Ascending aorta (tissue), 2 donors: ENCODE measurements at regions not wholly inside any gene's neighbourhood (a gene's known extent, or its start where the extent isn't known, plus 50 kb on each side); places are given as distances from the start of the nearest gene placed in this dataset.

ENCODE experiments used
- DNase-seq, 2 donors: peaks; one replicate each; pipeline ENCODE4 v3.0.0-alpha.2; 2019; ENCODE audit warnings: low spot score in 2 of 2
- H3K27ac ChIP-seq, 2 donors: fragments of 200-600 bp; sonication (generic); one replicate each; pipeline ENCODE4 v1.5.1; 2016 to 2017; ENCODE audit warnings: mild to moderate bottlenecking in 1 of 2
- H3K27me3 ChIP-seq: fragments of 200-600 bp; sonication (generic); one replicate; pipeline ENCODE4 v1.5.1; 2017
- H3K36me3 ChIP-seq, 2 donors: fragments of 200-600 bp; sonication (generic); one replicate each; pipeline ENCODE4 v1.5.1; 2016
- H3K4me1 ChIP-seq, 2 donors: fragments of 200-600 bp; sonication (generic); one replicate each; pipeline ENCODE4 v1.5.1; 2016 to 2017; ENCODE audit warnings: mild to moderate bottlenecking in 1 of 2
- H3K4me3 ChIP-seq, 2 donors: fragments of 200-600 bp; sonication (generic); one replicate each; pipeline ENCODE4 v1.5.1; 2016 to 2017; ENCODE audit warnings: mild to moderate bottlenecking in 1 of 2
- H3K9me3 ChIP-seq, 2 donors: fragments of 200-600 bp; sonication (generic); one replicate each; pipeline ENCODE4 v1.5.1; 2016
- intact Hi-C: fragments of 100-400 bp; cut with DNase I; formaldehyde crosslinking; loops from one replicate; pipeline ENCODE4 v1.15.1; 2023
- TF ChIP-seq, protein P1 (sequence below), 3 experiments: fragments of 200-600 bp in 2 of 3; fragments of 450-650 bp in 1 of 3; sonication (generic) in 2 of 3; IDR thresholded peaks; one replicate each; pipeline ENCODE4 v1.5.1; 2016 to 2019; ENCODE audit warnings: antibody characterized with exemption in 3 of 3, mild to moderate bottlenecking in 1 of 3, moderate library complexity in 1 of 3

DNA sequence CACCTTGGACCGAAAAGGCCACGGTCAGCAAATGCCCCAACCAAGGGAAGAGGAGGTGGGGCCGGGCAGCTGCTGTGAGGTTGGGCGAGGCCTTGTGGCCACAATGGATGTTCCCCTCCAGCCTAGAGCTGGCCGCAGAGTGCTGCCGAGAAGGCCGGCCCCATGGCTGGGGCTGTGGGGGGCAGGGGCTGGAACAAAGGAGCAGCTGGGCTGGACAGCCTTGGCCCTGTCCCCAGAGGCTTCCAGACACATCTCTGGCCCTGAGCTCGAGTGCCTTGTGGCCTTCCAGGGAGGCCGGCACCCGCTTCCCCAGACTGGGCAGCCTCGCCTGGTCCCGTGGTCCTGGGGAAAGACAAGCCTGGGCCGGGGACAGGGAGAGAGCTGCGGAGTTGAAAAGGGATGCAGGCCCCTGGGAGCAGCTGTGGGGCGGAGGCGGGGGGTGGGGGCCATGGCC is 88.0 kb downstream of the PDGFA start:
- TF ChIP-seq, protein P1, sequence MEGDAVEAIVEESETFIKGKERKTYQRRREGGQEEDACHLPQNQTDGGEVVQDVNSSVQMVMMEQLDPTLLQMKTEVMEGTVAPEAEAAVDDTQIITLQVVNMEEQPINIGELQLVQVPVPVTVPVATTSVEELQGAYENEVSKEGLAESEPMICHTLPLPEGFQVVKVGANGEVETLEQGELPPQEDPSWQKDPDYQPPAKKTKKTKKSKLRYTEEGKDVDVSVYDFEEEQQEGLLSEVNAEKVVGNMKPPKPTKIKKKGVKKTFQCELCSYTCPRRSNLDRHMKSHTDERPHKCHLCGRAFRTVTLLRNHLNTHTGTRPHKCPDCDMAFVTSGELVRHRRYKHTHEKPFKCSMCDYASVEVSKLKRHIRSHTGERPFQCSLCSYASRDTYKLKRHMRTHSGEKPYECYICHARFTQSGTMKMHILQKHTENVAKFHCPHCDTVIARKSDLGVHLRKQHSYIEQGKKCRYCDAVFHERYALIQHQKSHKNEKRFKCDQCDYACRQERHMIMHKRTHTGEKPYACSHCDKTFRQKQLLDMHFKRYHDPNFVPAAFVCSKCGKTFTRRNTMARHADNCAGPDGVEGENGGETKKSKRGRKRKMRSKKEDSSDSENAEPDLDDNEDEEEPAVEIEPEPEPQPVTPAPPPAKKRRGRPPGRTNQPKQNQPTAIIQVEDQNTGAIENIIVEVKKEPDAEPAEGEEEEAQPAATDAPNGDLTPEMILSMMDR (IDR thresholded peaks at IDR 0.05), result no peak
- intact Hi-C loops, result no loop called here
- no peak for DNase-seq
- no peaks in the 10 kb centered on the region for H3K36me3 ChIP-seq
- H3K4me3 ChIP-seq, result no peak overlapping the region
- no peaks in the 10 kb centered on the region for H3K4me1 ChIP-seq
- H3K27me3 ChIP-seq, result no peaks in the 10 kb centered on the region
- no peak overlapping the region for H3K27ac ChIP-seq
- H3K9me3 ChIP-seq, result no peaks in the 10 kb centered on the region

DNA sequence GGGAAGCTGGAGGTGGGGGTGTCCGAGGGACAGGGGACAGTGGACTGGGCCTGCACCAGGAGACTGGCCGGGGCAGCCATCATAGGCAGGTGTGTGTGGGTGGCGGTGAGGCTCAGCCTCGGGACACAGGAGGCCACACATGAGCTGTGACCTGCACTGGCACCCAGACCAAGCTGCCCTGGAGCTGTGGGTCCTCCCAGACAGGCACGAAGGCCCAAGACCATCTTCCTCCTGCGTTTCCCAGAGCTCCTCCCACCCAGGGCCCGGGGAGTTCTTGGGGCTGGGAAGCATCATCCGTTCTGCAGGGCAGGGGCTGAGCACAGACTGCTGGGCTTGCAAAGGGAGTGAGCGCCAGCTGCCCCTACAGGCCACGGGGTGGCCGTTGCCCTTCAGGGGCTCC is 87.4 kb downstream of the PDGFA start:
- TF ChIP-seq, protein P1 (IDR thresholded peaks at IDR 0.05), result no peak
- DNase-seq, result no peak
- no peak overlapping the region for H3K4me3 ChIP-seq
- H3K36me3 ChIP-seq, result no peaks in the 10 kb centered on the region
- no peaks in the 10 kb centered on the region for H3K27me3 ChIP-seq
- no peak overlapping the region for H3K27ac ChIP-seq
- no peaks in the 10 kb centered on the region for H3K9me3 ChIP-seq
- no peaks in the 10 kb centered on the region for H3K4me1 ChIP-seq
- intact Hi-C loops, result no loop called here

DNA sequence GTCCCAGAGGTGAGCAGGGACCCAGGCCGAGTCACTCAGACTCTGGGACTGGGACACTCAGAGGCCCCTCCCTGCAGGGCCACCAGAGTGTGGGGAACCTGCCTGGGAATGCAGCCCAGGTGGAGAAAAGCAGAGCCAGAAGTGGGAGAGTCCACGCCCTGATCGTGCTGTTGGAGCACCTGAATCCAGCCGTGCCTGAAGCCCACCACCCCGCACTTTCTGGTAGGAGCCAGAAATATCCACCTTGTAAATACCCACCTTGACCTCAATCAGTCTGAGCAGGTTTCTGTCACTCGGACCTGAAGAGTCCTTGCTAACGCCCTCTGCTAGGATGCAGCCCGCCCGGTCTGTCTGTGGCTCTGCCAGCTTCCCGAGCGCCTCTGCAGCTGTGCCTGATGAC is 86.7 kb downstream of the PDGFA start:
- Histone ChIP-seq H3K4me1 (no peaks in the 10 kb centered on the region), H3K27ac (no peak overlapping the region), H3K36me3 (no peaks in the 10 kb centered on the region), H3K9me3 (no peaks in the 10 kb centered on the region), H3K4me3 (no peak overlapping the region), H3K27me3 (no peaks in the 10 kb centered on the region)
- DNase-seq, result no peak
- TF ChIP-seq, protein P1 (IDR thresholded peaks at IDR 0.05), result no peak
- intact Hi-C loops, result no loop called here

DNA sequence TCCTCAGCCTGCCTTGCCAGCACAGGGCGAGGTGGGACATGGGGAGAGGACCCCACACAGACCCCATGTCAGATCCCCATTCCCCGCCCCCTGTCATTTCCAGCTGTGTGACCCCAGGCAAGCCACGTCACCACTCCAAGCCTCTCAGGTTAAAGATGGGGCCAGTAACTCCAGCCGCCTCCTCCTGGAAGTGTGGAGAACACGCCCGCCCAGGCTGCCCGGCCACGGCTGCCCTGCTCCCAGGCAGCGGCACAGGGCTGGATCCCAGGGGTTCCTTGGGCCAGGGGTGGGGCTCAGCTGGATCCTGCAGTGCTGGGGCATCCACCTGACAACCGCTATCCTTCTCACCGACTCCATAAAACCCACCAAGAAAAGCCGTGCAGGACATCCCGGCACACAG is 86.1 kb downstream of the PDGFA start:
- intact Hi-C loops, result no loop called here
- Histone ChIP-seq H3K9me3 (no peaks in the 10 kb centered on the region), H3K27ac (no peak overlapping the region), H3K36me3 (no peaks in the 10 kb centered on the region), H3K27me3 (no peaks in the 10 kb centered on the region), H3K4me1 (no peaks in the 10 kb centered on the region), H3K4me3 (no peak overlapping the region)
- DNase-seq, result no peak
- TF ChIP-seq, protein P1 (IDR thresholded peaks at IDR 0.05), result no peak

DNA sequence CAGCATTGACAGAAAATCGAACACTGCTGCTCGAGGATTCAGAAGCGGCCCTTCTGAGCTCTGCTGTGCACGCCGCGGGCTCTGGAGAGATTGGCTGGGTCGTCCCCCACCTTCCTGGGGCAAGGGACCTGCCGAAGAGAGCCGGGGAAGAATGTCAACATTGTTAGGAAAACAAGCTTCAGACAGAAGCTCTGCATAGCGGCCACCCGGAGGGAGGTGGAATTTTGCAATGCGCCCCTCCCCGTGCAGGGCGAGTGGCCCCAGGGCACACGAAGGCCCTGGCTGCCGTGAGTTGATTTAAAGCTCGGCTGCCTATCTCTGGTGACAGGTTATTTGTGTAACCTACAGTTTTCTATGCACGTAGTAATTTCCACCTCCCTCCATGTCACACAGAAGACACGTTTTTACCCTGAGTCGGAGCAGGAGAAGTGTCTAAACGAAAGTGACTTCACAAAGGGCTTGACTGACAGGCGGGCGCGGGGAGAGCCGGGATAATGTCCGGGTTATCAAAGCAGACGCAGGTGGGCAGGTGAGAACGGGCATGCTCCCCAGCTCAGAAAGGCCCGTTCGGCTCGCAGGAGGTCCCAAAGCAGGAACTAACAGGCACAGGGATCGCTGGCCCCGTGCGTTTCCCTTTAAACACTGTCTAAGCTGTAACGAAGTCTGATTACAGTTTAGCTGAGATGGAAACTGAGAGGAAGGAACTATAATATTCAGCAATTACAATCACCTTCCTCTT is 84.6 kb downstream of the PDGFA start:
- no peaks in the 10 kb centered on the region for H3K4me1 ChIP-seq
- TF ChIP-seq, protein P1 (IDR thresholded peaks at IDR 0.05), result no peak
- no peak overlapping the region for H3K27ac ChIP-seq
- H3K9me3 ChIP-seq, result no peaks in the 10 kb centered on the region
- H3K27me3 ChIP-seq, result no peaks in the 10 kb centered on the region
- DNase-seq, result no peak
- H3K4me3 ChIP-seq, result no peak overlapping the region
- intact Hi-C loops, result no loop called here
- H3K36me3 ChIP-seq, result no peaks in the 10 kb centered on the region
